ENCODE measurements at regions not wholly inside any gene's neighbourhood (a gene's known extent, or its start where the extent isn't known, plus 50 kb on each side); places are given as distances from the start of the nearest gene placed in this dataset.

- no peak for TF ChIP-seq CTCF (IDR thresholded peaks at IDR 0.05)
- TF ChIP-seq POLR2AphosphoS5 (IDR thresholded peaks at IDR 0.05; ENCODE audit: insufficient read depth in 1 of 2, low read depth in 1 of 2) = no peak
These were observed 280.4 kb upstream of the LUZP2 start for GRCh38 chr11:24216488-24216887.
